ENCODE measurements at regions not wholly inside any gene's neighbourhood (a gene's known extent, or its start where the extent isn't known, plus 50 kb on each side); places are given as distances from the start of the nearest gene placed in this dataset.

- DNase-seq, result no peak
Measured at GRCh38 chr5:173744551-173744950, 128.1 kb upstream of the BOD1 start.

- no peak for DNase-seq
Measured at GRCh38 chr5:173745123-173745522, 128.7 kb upstream of the BOD1 start.

- DNase-seq, result no peak
Measured at GRCh38 chr5:173745557-173745956, 129.1 kb upstream of the BOD1 start.

GRCh38 chr5:173746047-173746646, 129.7 kb upstream of the BOD1 start:
- no peak for DNase-seq

GRCh38 chr5:173747876-173748275, 131.4 kb upstream of the BOD1 start:
- no peak for DNase-seq

- no peak for DNase-seq
Measured at GRCh38 chr5:173750538-173751265, 134.3 kb upstream of the BOD1 start.

- no peak for DNase-seq
Measured at GRCh38 chr5:173751266-173751600, 134.8 kb upstream of the BOD1 start.

- DNase-seq, result no peak
Measured at GRCh38 chr5:173752653-173753052, 135.5 kb upstream of the CPEB4 start.

GRCh38 chr5:173753307-173754168, 134.6 kb upstream of the CPEB4 start:
- DNase-seq, result no peak

- no peak for DNase-seq
Measured at GRCh38 chr5:173755319-173755718, 132.8 kb upstream of the CPEB4 start.

- no peak for DNase-seq
Measured at GRCh38 chr5:173757403-173758209, 130.5 kb upstream of the CPEB4 start.

GRCh38 chr5:173758676-173759075, 129.5 kb upstream of the CPEB4 start:
- DNase-seq, result no peak

- DNase-seq, result no peak
Measured at GRCh38 chr5:173759691-173760090, 128.5 kb upstream of the CPEB4 start.

- DNase-seq, result no peak
Measured at GRCh38 chr5:173760461-173761177, 127.5 kb upstream of the CPEB4 start.

- DNase-seq, result no peak
Measured at GRCh38 chr5:173761178-173761513, 127.0 kb upstream of the CPEB4 start.

- no peak for DNase-seq
Measured at GRCh38 chr5:173762045-173762444, 126.1 kb upstream of the CPEB4 start.

GRCh38 chr5:173762930-173763329, 125.2 kb upstream of the CPEB4 start:
- DNase-seq, result no peak

GRCh38 chr5:173763410-173763809, 124.7 kb upstream of the CPEB4 start:
- DNase-seq, result no peak

- DNase-seq, result no peak
Measured at GRCh38 chr5:173764332-173765028, 123.7 kb upstream of the CPEB4 start.

- DNase-seq, result no peak
Measured at GRCh38 chr5:173765029-173765644, 123.0 kb upstream of the CPEB4 start.

GRCh38 chr5:173765661-173766060, 122.5 kb upstream of the CPEB4 start:
- DNase-seq, result no peak
